ENCODE measurements at regions not wholly inside any gene's neighbourhood (a gene's known extent, or its start where the extent isn't known, plus 50 kb on each side); places are given as distances from the start of the nearest gene placed in this dataset.
A peak's percentile ranks its signal among the peaks of the same experiment; 100 is the strongest.

GRCh38 chr18:66742832-66743231, 138.9 kb upstream of the CDH19 start:
- intact Hi-C loops (cut with DNase I): no loop called here

GRCh38 chr18:66735933-66736332, 132.0 kb upstream of the CDH19 start:
- no peak for DNase-seq
- intact Hi-C loops (cut with DNase I): no loop called here

More at GRCh38 chr18:66742832-66743231, 138.9 kb upstream of the CDH19 start:
- DNase-seq: no peak

- no peak for DNase-seq
- intact Hi-C loops (cut with DNase I): no loop called here
These were observed 130.6 kb upstream of the CDH19 start for GRCh38 chr18:66734451-66734850.

GRCh38 chr18:66731890-66732289, 128.0 kb upstream of the CDH19 start:
- no peak for DNase-seq
- intact Hi-C loops (cut with DNase I): no loop called here

- intact Hi-C loops (cut with DNase I): no loop called here
- DNase-seq: peak in 5 of 42 donors; percentile 13 to 61 (median 23)
These were observed 125.8 kb upstream of the CDH19 start for GRCh38 chr18:66729442-66730239.

GRCh38 chr18:66728951-66729350, 125.1 kb upstream of the CDH19 start:
- intact Hi-C loops (cut with DNase I): no loop called here
- DNase-seq: no peak

- DNase-seq: no peak
- intact Hi-C loops (cut with DNase I): no loop called here
These were observed 124.1 kb upstream of the CDH19 start for GRCh38 chr18:66727991-66728390.

GRCh38 chr18:66724664-66725356, 120.9 kb upstream of the CDH19 start:
- DNase-seq: no peak
- intact Hi-C loops (cut with DNase I): no loop called here

- DNase-seq: no peak
These were observed 118.8 kb upstream of the CDH19 start for GRCh38 chr18:66722671-66723070.

GRCh38 chr18:66708646-66709045, 104.8 kb upstream of the CDH19 start:
- intact Hi-C loops (cut with DNase I): no loop called here
- no peak for DNase-seq

More at GRCh38 chr18:66722671-66723070, 118.8 kb upstream of the CDH19 start:
- intact Hi-C loops (cut with DNase I): no loop called here

- no peak for DNase-seq
- intact Hi-C loops (cut with DNase I): no loop called here
These were observed 103.6 kb upstream of the CDH19 start for GRCh38 chr18:66707473-66707872.

- DNase-seq: no peak
- intact Hi-C loops (cut with DNase I): no loop called here
These were observed 91.4 kb upstream of the CDH19 start for GRCh38 chr18:66695281-66695680.

GRCh38 chr18:66694852-66695251, 91.0 kb upstream of the CDH19 start:
- no peak for DNase-seq
- intact Hi-C loops (cut with DNase I): no loop called here

- DNase-seq: no peak
- intact Hi-C loops (cut with DNase I): no loop called here
These were observed 83.7 kb upstream of the CDH19 start for GRCh38 chr18:66687635-66688034.

- DNase-seq: peak in 30 of 42 donors; percentile 13 to 78 (median 41)
- intact Hi-C loops (cut with DNase I): no loop called here
These were observed 79.0 kb upstream of the CDH19 start for GRCh38 chr18:66682855-66683322.

GRCh38 chr18:66676699-66677098, 72.8 kb upstream of the CDH19 start:
- no peak for DNase-seq
- intact Hi-C loops (cut with DNase I): no loop called here

GRCh38 chr18:66674286-66674685, 70.4 kb upstream of the CDH19 start:
- intact Hi-C loops (cut with DNase I): no loop called here
- no peak for DNase-seq

- intact Hi-C loops (cut with DNase I): no loop called here
These were observed 64.8 kb upstream of the CDH19 start for GRCh38 chr18:66668706-66669105.

GRCh38 chr18:66662632-66663031, 58.7 kb upstream of the CDH19 start:
- DNase-seq: no peak
- intact Hi-C loops (cut with DNase I): no loop called here

More at GRCh38 chr18:66668706-66669105, 64.8 kb upstream of the CDH19 start:
- DNase-seq: no peak

- DNase-seq: no peak
- intact Hi-C loops (cut with DNase I): no loop called here
These were observed 51.5 kb upstream of the CDH19 start for GRCh38 chr18:66655407-66655806.

All from head of caudate nucleus (tissue), 42 donors.